Epidermal melanocyte (primary cell): ENCODE measurements at regions not wholly inside any gene's neighbourhood (a gene's known extent, or its start where the extent isn't known, plus 50 kb on each side); places are given as distances from the start of the nearest gene placed in this dataset.
"Not testable (repeated sequence)": the region's sequence is repeated elsewhere in the genome, so short reads cannot be mapped to it uniquely, and the experiment has no call there.

ENCODE experiments used
- DNase-seq: peaks from one replicate; pipeline ENCODE4 v3.0.0; 2011; ENCODE audit warnings: low spot score; ENCODE audit not compliant: insufficient read length

DNA sequence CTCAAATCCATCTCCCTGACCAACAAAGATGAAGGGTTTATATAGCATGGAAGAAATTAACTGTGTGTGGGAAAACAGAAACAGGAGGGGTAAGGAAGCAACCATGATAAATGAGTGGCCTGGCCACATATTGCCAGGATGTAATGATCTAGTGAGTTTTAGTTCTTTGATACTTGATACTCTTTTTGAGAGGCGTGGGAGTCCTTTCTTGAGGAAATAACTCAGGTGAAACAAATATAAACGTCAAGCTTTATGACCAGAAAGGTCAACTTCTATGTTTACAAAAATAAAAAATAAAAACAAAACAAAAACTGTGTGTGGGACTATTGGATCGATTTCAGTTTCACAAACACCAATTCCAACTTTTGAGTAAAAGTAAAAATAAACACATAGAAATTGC, 860.8 kb upstream of the B3GALT2 start:
- DNase-seq = no peak

DNA sequence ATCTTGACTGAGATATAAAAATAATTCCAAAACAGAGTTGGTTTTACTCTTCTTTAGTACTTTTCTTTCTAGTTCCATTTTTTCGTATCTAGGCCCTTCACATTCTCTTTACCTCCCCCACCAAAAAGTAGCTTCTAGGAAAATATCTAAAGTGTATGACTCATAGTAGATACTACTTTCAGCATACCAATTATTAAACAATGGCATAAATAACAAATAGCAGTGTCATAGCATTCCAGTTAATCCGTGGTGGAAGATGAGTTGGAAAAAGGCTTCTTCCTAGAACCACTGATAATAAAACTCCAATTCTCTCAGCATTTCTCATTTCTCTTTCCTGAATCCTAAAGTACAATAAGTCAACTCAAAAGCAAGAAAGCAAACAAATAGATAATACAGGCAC, 859.0 kb upstream of the B3GALT2 start:
- DNase-seq = no peak

DNA sequence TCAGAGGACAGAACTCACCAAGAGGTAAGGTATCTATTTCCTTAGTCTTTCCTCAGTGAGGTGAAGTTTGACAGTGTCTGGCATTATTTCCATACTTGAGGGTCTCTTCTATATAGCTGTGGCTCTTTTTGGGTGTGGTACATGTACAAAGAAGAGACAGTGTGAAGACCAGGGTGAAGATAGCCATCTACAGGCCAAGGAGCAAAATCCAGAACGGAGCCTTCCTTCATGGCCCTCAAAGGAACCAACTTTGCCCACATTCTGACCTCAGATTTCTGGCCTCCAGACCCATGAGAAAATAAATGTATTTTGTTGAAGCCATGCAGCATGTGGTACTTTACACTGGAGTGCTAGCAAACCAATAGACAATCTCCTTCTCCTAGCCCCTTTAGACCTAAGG, 858.5 kb upstream of the B3GALT2 start:
- no peak for DNase-seq

DNA sequence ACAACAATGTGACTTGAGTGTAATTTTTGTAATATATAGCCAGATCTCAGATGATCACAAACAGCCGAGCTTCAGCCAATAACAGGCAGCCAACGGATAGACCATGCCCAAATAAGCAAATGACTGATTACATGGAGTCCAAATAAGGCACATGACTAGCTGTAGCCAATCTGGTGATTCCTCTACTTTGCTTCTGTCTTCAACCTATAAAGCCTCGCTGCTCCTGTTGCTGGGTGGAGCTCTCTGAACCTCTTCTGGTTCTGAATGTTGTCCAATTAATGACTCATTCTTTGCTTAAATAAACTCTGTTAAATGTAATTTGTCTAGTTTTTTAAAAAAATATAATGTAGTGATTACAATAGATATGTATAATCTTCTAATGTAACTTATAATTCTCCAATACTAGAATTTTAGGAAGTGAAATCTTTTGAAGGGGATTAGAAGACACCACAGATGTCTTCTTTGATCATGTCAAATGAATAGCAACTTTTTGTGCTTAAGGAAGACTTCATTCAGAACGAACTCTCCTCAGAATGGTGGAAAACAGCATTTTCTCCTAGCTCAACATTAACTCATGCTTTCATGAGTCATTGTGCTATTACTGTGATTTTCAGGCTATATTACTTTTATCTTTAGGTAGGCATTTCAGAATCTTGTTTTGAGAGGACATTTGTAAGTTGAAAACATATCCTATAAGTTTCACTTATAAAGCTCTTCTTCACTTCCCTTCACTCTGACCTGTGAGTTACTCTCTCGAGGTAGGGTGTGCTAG, 857.8 kb upstream of the B3GALT2 start:
- DNase-seq = no peak

DNA sequence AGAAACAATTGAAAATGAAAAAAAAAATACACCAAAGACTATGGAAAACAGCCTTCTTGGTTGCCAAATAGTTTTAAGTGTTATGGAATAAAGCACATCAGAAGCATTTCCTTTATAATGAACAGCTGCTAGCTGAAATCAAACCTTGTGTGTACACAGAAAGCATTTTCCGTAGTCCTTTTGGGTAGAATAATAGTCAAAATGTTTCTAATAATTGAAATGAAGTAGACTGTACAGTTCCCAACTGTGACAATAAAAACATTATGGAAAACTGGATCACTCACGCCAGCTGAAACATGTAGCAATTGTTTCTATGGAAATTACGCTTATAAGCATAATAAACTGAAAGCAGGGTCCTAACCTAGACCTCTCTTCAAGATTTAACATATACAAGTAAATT, 856.3 kb upstream of the B3GALT2 start:
- no peak for DNase-seq

DNA sequence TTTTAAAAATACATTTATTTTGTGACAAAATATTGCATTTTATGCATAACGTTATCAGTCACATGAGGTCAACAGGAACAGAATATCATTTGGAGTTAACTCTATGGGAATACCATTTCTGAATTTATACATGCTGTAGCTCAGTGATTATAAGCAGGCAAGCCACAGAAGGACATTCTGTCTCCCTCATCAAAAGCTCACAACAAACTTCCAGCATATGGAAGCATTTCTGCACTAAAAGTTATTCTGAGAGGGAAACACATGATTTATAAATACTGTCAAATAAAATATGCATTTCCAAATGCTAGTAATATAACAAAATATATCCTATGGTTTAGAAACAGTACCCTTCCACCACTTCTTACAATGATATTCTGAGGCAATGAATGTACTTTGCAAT, 854.1 kb upstream of the B3GALT2 start:
- no peak for DNase-seq

DNA sequence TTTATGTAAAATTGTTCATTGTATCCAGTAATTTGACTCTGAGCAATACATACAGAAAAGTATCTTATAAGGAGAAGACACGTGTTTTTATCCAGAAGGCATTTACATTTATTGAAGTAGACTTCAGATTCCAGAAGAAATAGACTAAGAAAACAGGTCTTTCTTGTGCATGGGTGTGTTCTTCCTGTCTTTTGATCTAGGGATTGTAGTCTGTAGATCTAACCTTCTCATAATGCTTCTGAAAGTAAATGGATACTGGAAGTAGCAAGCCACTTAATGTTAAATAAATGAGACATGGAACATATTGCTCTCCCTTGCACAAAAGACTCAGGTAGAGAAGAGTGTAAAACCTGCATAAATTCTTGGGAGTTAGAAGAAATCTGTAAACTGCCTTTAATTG, 853.2 kb upstream of the B3GALT2 start:
- DNase-seq = no peak

DNA sequence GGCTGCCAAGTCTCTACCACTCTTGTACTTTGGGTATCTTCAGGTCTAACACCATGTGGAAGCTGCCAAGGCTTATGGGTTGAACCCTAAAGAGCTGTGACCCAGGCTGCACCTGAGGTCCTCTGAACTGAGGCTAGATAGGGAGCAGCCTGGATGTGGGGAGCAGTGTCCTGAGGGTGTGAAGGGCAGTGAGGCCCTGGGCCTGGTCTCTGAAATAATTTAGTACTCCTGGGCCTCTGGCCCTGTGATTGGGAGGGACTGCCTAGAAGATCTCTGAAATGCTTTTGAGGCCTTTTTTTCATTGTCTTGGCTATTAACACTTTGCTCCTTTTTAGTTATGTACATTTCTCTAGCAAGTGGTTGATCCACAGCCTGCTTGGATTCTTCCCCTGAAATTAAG, 847.2 kb upstream of the B3GALT2 start:
- DNase-seq = no peak

DNA sequence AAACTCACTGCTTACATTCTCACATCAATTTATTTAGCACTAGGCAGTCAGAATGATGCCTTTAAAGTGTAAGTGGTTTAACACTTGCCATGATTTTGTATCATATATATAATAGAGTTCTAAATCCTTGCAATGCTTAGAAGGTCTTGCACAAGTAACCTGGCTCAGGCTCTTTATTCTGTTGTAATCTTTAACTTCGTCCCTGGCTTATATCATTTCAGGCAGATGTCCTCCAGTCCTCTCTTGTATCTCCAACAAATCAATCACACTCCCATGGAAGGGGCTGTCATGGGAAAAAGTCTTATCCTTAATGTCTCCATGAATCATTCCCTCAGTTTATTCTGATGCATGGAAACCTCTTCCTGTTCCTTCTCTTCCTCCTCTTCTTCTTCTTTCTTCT, 841.6 kb upstream of the B3GALT2 start:
- DNase-seq = no peak

DNA sequence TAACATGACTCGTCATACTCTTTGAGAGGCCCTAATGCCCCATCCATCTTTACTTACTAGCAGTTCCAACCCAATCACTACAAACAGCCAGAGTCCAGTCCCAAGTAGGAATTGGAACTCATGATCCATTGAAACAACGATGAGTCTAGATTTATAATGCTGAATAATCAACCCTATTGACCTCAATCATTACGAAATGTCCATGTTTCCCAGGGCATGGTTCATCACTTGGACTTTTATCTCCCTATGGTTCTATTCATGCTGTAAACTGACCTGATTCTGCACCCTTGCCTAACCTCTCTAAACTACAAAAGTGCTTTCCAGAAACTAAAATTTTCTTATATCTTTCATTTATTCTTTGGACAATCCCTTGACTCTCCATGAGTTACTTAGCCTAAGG, 840.0 kb upstream of the B3GALT2 start:
- DNase-seq = no peak

DNA sequence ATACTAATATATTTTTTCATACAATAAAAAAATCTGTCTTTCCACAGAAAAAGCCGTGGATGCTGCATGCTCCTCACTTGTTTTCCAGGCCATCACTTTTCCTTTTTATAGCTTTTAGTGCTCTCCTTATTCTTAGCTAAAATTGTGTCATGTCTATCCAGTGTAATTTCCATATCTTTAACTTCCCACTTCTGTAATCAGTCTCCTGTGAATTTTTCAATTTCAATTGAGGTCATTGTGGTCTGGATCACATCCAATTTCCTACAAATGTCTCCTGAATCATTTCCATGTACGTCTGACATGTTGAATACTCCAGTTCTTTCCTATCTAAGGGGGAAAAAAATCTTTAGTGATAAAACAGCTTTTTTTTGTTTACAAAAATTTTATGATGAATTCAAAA, 838.2 kb upstream of the B3GALT2 start:
- no peak for DNase-seq

DNA sequence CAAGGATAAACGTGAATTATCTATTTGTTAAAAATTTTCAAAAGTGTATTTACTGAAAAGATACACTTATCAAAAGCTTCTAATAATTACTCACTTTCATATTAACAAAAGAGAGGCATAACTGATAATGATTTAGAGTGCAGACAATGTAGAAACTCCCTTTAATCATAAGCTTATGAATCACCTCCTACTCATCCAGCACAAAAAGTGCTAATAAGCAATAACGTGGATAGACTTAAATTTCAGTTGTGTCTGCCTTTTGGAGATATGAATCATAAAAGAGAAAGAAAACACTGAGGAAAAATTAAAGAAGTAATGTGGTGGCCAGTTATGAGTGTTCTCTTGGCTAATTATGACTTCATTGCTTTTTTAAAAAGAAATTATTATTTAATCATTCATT, 827.6 kb upstream of the B3GALT2 start:
- no peak for DNase-seq

DNA sequence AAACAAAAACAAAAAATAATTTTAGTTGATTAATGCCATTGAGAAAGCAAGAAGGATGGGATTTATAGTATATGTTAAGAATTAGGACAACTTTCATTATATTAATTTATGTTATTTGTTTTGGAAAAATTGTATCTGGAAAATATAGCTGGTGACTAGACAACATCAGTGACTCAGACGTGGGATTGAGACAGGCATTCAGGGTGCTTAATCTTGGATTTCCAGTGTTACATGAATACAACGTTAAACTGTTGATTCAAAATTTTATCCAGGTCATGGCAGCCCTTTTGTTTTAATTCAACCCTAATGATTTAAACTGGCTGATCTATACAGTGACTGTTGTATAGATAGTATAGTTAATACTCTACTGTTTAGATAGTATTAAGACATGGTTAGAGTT, 827.1 kb upstream of the B3GALT2 start:
- DNase-seq = no peak

DNA sequence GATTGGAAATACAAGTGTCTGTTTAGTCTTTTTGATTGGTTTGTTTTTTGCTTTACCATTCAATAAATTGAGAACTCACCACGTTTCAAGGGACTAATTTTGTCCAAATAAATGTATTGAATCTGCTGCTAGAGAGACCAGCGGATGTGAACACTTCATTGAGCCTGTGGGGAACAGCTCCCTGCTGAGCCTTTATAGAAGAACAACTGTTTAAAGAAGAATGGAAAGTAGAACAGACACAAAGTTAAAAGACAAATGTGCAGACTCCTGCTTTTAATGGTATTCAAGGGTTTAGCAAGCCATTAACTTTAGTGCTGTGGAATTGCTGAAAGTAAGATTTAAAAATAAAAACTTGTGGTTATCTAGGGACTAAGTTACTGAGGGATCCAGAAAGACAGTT, 817.7 kb upstream of the B3GALT2 start:
- DNase-seq = no peak

DNA sequence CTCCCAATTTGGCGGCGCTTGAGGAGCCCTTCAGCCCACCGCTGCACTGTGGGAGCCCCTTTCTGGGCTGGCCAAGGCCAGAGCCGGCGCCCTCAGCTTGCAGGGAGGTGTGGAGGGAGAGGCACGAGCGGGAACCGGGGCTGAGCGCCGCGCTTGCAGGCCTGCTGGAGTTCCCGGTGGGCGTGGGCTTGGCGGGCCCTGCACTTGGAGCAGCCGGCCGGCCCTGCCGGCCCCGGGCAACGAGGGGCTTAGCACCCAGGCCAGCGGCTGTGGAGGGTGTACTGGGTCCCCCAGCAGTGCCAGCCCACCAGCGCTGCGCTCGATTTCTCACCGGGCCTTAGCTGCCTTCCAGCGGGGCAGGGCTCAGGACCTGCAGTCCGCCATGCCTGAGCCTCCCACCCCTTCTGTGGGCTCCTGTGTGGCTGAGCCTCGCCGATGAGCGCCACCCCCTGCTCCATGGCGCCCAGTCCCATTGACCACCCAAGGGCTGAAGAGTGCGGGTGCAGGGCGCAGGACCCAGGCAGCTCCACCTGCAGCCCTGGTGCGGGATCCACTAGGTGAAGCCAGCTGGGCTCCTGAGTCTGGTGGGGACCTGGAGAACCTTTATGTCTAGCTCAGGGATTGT, 815.4 kb upstream of the B3GALT2 start:
- DNase-seq = not testable (repeated sequence)

DNA sequence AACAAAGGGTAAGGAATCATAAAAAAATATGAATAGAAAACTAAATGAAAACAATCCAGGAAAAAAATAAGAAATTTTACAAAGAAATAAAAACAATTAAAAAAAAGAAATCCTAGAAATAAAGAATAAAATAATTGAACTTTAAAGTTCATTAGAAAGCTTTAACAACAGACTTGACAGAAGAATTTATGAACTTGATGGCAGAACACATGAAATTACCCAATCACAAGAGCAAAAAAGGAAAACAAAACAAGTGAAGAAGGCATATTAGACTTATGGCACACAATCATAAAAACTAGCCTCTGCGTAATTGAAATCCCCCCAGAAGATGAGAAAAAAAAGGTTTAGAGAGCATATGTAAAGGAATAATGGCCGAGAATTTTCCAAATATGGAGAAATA, 802.5 kb upstream of the B3GALT2 start:
- DNase-seq = no peak

DNA sequence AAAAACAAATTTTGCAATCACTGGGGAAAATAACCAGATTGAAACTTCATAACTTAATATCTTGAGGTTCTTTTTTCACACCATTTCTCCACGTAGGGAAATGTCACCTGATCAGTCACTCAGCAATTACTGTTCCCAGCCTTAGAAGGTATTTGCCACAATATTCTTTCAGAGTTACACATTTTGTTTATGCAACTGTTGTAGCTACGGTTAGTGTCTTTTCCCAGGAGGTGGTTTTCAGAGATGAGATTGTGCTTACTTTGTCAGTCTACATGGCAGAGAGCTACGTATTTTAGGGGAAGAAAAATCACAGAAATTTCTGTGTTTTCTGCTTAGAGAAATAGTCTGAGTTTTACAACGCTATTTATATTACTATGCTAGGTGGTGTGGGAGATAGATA, 792.8 kb upstream of the B3GALT2 start:
- no peak for DNase-seq

DNA sequence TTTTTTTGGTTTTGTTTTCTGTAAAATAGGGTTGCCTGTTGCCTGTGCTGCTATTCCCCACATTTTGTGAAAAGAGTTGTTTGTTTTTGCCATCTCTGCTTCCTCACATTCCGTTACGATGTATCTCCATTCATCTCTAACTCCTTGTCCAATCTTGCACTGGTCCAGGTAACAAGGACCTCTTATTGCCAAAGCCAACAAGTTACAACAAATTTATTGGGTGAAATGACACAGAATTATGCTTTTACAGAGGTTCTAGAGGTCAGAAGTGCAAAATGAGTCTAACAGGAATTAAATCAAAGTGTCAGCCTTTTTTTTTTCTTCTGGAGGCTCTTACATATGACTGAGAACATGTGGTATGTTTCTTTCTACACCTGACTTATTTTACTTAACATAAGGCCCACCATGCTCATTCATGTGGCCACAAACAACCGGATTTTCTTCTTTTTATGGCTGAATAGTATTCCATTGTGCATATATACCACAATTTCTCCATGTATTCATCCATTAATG, 787.9 kb upstream of the B3GALT2 start:
- DNase-seq = no peak

DNA sequence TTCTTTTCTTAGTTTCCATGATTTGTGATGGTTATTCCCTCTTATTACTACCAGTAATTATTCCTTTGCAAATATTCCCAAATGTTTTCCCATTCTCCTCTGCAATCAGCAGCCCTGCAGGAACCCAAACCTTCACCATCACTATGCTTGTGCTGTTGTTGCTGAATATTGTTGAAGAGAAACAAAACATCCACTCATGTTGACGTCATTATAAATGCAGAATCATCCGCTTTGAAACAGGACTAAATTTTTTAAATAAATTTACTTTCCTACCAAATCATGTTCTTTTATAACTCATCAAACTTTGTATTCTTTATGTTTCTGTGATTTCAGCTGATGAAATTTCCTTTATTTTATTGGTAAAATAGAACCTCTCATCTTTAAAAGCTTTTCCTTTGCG, 787.0 kb upstream of the B3GALT2 start:
- no peak for DNase-seq

DNA sequence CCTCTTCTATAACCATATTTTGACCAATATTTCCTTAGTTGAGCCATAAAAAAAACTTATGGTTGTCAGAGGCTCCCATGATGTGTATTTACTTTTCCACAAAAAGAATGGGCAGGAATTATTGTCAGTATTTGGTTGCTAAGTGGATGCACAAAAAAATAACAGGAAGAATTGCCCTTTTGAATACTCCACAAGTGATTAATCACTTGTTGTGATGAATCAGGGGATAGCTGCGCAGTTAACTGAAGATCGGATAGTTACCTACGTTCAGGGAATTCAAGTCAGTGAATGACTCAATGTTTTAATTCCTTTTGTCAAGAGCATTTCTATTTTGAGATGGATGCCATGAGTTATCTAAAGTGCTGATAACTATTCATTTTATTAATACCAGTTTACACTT, 785.2 kb upstream of the B3GALT2 start:
- no peak for DNase-seq

DNA sequence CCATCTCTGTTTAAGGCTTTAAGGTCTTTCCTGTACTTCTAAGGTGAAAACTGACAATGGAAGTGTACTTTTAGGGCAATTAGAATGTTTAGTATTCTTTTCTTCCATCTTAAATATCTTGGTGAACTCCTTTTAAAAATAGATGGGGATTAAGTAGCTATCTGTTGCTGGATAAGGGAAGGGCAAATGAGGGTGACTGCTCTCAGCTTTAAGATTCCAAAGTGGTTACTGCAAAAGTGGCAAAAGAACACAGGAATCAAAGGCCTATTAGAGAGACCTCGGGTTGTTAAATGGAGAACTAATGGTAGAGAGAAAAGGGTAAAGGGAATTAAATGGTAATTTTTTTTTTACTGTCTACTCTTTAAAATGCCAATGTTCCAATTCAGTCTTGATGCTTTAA, 774.1 kb upstream of the B3GALT2 start:
- no peak for DNase-seq

DNA sequence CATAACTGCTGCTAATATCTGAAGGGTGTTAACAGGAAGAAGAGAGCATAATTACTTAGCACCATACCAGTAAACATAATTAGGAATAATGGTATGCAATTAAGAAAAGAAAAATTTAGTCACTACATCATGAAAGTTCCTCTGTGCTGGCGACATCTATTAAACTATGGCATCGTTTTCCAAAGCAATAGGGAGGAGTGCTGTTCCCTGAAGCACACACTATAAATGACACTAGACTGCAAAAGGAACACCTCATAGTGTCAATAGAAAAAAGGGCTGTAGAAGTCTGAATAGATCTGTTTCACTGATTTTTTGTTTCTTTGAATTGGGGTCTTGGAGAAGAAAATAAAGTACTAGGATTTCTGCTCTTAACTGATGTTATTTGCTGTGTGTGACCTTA, 773.6 kb upstream of the B3GALT2 start:
- no peak for DNase-seq

DNA sequence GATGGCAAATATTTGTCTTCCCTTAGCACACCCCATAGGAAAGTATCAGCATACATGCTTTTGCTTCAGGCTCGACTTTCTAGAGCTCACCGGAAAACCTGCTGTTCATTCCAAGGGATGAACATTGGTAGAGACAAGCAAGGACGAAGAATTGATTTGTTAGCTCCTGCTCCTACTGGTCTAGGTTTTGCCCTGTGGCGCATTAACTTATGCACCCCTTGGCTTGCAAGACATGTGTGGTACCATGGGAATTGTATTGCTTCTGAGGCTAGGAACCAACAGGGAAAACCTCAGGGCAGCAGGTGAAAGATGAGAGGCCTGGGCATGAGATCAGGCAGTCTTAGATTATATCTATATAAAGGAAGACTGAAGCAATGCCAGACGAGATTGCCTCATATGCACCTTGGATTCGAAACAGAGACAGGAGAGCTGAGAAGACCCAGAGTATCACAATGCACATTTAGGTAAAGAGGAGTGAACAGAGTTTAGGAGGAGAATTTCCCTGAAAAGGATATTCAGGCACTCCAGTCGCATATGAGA, 771.2 kb upstream of the B3GALT2 start:
- DNase-seq = no peak
